PC-3 (cell line): ENCODE measurements at regions not wholly inside any gene's neighbourhood (a gene's known extent, or its start where the extent isn't known, plus 50 kb on each side); places are given as distances from the start of the nearest gene placed in this dataset.

ENCODE experiments used
- ATAC-seq: fragments of 200-7000 bp; cut with Tn5 transposase; 2 replicates; pipeline ENCODE4 v1.9.1; 2020; ENCODE audit warnings: mild to moderate bottlenecking, moderate library complexity
- BruUV-seq: library from RNA; stranded (reverse); fragments of 400-500 nt; replicated peaks from 2 replicates; lab custom pipeline; 2021; lab: Mats Ljungman, UMichigan
- CTCF ChIA-PET: fragments of 300-600 bp; sonication (Branson Sonifier 250); formaldehyde crosslinking; loops from one replicate; lab custom pipeline; 2022; ENCODE audit warnings: antibody characterized with exemption; lab: Charles Lee
- POLR2A ChIA-PET: fragments of 300-600 bp; sonication (Branson Sonifier 250); formaldehyde crosslinking; loops from one replicate; lab custom pipeline; 2022; ENCODE audit warnings: antibody characterized with exemption; ENCODE audit not compliant: unreplicated experiment; lab: Charles Lee
- DNase-seq: peaks from one replicate; pipeline ENCODE4 v3.0.0-alpha.2; 2015
- H2AFZ ChIP-seq: fragments of 300-600 bp; sonication (generic); 2 replicates; pipeline ENCODE4 v1.6.0; 2016; ENCODE audit warnings: antibody characterized with exemption, low read length
- H3F3A ChIP-seq: fragments of 300-600 bp; sonication (generic); one replicate; pipeline ENCODE4 v1.6.0; 2017; ENCODE audit warnings: antibody characterized with exemption, low read length, control low read depth, mild to moderate bottlenecking; ENCODE audit not compliant: unreplicated experiment
- H3K27ac ChIP-seq: fragments of 300-600 bp; sonication (generic); 2 replicates; pipeline ENCODE4 v1.5.1; 2016; ENCODE audit warnings: mild to moderate bottlenecking, low read length
- H3K27me3 ChIP-seq: fragments of 300-600 bp; sonication (generic); 2 replicates; pipeline ENCODE4 v1.6.1; 2016; ENCODE audit warnings: low read length, mixed read lengths
- H3K36me3 ChIP-seq: fragments of 300-600 bp; sonication (generic); 2 replicates; pipeline ENCODE4 v1.6.1; 2016; ENCODE audit warnings: low read depth, mixed run types, low read length, mixed read lengths
- H3K4me1 ChIP-seq: fragments of 300-600 bp; sonication (generic); 2 replicates; pipeline ENCODE4 v1.5.1; 2016; ENCODE audit warnings: low read length; ENCODE audit not compliant: insufficient read depth
- H3K4me2 ChIP-seq: fragments of 300-600 bp; sonication (generic); 2 replicates; pipeline ENCODE4 v1.6.0; 2016; ENCODE audit warnings: low read length
- H3K4me3 ChIP-seq: fragments of 300-600 bp; sonication (generic); 2 replicates; pipeline ENCODE4 v1.5.1; 2016; ENCODE audit warnings: mild to moderate bottlenecking, low read length, mixed read lengths
- H3K79me2 ChIP-seq: fragments of 300-600 bp; sonication (generic); 2 replicates; pipeline ENCODE4 v1.6.1; 2017; ENCODE audit warnings: low read length, mixed read lengths
- H3K9ac ChIP-seq: fragments of 300-600 bp; sonication (generic); 2 replicates; pipeline ENCODE4 v1.6.0; 2016; ENCODE audit warnings: mild to moderate bottlenecking, low read length
- H3K9me2 ChIP-seq: fragments of 300-600 bp; sonication (generic); replicated peaks from 2 replicates; pipeline ENCODE4 v1.6.1; 2016; ENCODE audit warnings: mixed run types, low read length, mixed read lengths
- H3K9me3 ChIP-seq: fragments of 300-600 bp; sonication (generic); 2 replicates; pipeline ENCODE4 v1.6.1; 2016; ENCODE audit warnings: low read length, mixed read lengths
- H4K20me1 ChIP-seq: fragments of 300-600 bp; sonication (generic); 2 replicates; pipeline ENCODE4 v1.6.1; 2016; ENCODE audit warnings: low read length, mixed read lengths
- CTCF ChIP-seq: fragments of 300-600 bp; sonication (generic); conservative IDR thresholded peaks from 2 replicates; pipeline ENCODE4 v1.5.1; 2017; ENCODE audit warnings: antibody characterized with exemption, low read depth, mild to moderate bottlenecking, low read length
- EZH2 ChIP-seq: fragments of 300-600 bp; sonication (generic); IDR thresholded peaks from one replicate; pipeline ENCODE4 v1.6.1; 2017; ENCODE audit warnings: antibody characterized with exemption, mild to moderate bottlenecking, low read length; ENCODE audit not compliant: unreplicated experiment
- EZH2phosphoT487 ChIP-seq: fragments of 300-600 bp; sonication (generic); IDR thresholded peaks from 2 replicates; pipeline ENCODE4 v1.6.1; 2018; ENCODE audit warnings: mild to moderate bottlenecking, antibody characterized with exemption, low read length, borderline replicate concordance
- intact Hi-C: fragments of 100-400 bp; cut with micrococcal nuclease; formaldehyde crosslinking; loops from 2 replicates; pipeline ENCODE4 v1.9.0; 2023

GRCh38 chr10:43715334-43715733, 66.7 kb upstream of the ZNF32 start:
- no peak overlapping the region for H2AFZ ChIP-seq
- POLR2A ChIA-PET, result interaction anchor here (0.6 kb wide), 1 partner anchor 1264 kb away, joined by 3 read pairs; the partner anchor contains the start of gene DEPP1
- no peaks in the 10 kb centered on the region for H3K36me3 ChIP-seq
- intact Hi-C loops, result no loop called here
- no peak overlapping the region for H3K9ac ChIP-seq
- CTCF ChIA-PET, result no interaction called here
- H3K4me1 ChIP-seq, result no peaks in the 10 kb centered on the region
- H3K27me3 ChIP-seq, result peaks cover 38% of the 10 kb centered on the region; the same call in 1 of the 2 replicates
- H3K4me3 ChIP-seq, result no peak overlapping the region
- BruUV-seq, result no TSS peak
- H3K79me2 ChIP-seq, result no peaks in the 10 kb centered on the region
- TF ChIP-seq CTCF (no peak), EZH2phosphoT487 (no peak), EZH2 (no peak)
- H3K4me2 ChIP-seq, result no peak overlapping the region
- H3F3A ChIP-seq, result no peaks in the 10 kb centered on the region
- H3K27ac ChIP-seq, result no peak overlapping the region
- no peaks in the 10 kb centered on the region for H3K9me3 ChIP-seq
- H4K20me1 ChIP-seq, result no peaks in the 10 kb centered on the region
- no peak for ATAC-seq
- H3K9me2 ChIP-seq, result no peaks in the 10 kb centered on the region
- DNase-seq, result no peak

- Histone ChIP-seq H3K9ac (no peak overlapping the region), H2AFZ (no peak overlapping the region), H4K20me1 (no peaks in the 10 kb centered on the region), H3K4me2 (no peak overlapping the region), H3K79me2 (no peaks in the 10 kb centered on the region), H3K36me3 (no peaks in the 10 kb centered on the region), H3K9me3 (no peaks in the 10 kb centered on the region), H3K27ac (no peak overlapping the region), H3K4me3 (no peak overlapping the region), H3K9me2 (no peaks in the 10 kb centered on the region), H3K27me3 (peaks cover 40% of the 10 kb centered on the region; the same call in 1 of the 2 replicates), H3K4me1 (no peaks in the 10 kb centered on the region), H3F3A (no peaks in the 10 kb centered on the region)
- TF ChIP-seq EZH2 (no peak), CTCF (no peak), EZH2phosphoT487 (no peak)
- no TSS peak for BruUV-seq
- ChIA-PET CTCF (no interaction called here), POLR2A (no interaction called here)
- DNase-seq (no peak), ATAC-seq (no peak)
- intact Hi-C loops, result no loop called here
These were observed 64.3 kb upstream of the ZNF32 start for GRCh38 chr10:43712821-43713584.

- Histone ChIP-seq H3K9me2 (no peaks in the 10 kb centered on the region), H3K9me3 (no peaks in the 10 kb centered on the region), H3F3A (no peaks in the 10 kb centered on the region), H3K36me3 (no peaks in the 10 kb centered on the region), H2AFZ (no peak overlapping the region), H3K79me2 (no peaks in the 10 kb centered on the region), H3K4me3 (no peak overlapping the region), H4K20me1 (no peaks in the 10 kb centered on the region), H3K9ac (no peak overlapping the region), H3K4me2 (no peak overlapping the region), H3K27me3 (peaks cover 40% of the 10 kb centered on the region; the same call in 1 of the 2 replicates), H3K4me1 (no peaks in the 10 kb centered on the region), H3K27ac (no peak overlapping the region)
- DNase-seq (no peak), ATAC-seq (no peak)
- no TSS peak for BruUV-seq
- intact Hi-C loops, result no loop called here
- ChIA-PET POLR2A (no interaction called here), CTCF (no interaction called here)
- no peak for TF ChIP-seq EZH2phosphoT487
- no peak for TF ChIP-seq EZH2
- TF ChIP-seq CTCF, result no peak
These were observed 62.2 kb upstream of the ZNF32 start for GRCh38 chr10:43710772-43711471.
